ENCODE measurements at regions not wholly inside any gene's neighbourhood (a gene's known extent, or its start where the extent isn't known, plus 50 kb on each side); places are given as distances from the start of the nearest gene placed in this dataset.

DNA sequence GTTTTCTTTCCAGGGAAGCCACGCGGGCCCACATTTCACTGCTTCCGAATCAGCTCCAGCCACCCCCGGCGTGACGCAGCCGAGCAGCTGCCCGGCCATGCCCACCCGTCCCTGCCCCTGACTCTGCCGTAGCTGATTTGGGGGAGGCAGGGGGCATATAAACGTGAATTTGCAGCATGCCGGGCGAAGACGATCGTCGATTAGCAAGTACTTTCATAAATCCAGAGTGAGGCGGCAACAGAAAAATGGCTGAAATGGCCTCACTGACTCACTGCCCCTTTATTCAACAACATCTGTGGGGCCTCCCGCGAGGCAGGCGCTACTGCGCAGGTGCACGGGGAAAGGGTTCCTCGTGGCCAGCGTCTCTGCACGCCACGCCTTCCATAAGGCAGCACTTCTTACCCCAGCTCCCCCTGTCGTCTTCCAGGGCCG lies 118.0 kb downstream of the DLL1 start:
- TF ChIP-seq CTCF (IDR thresholded peaks at IDR 0.05; ENCODE audit: low read length, missing control alignments): no peak
- no peak for DNase-seq (ENCODE audit: low read depth)

GRCh38 chr6:170172392-170172791 lies 118.5 kb downstream of the DLL1 start:
- DNase-seq (ENCODE audit: low read depth): no peak

More for the DNA sequence above, 118.0 kb downstream of the DLL1 start:
- H3K4me3 ChIP-seq (replicated peaks; ENCODE audit: low read depth, low read length): no peak overlapping the region

GRCh38 chr6:170167657-170168159 lies 123.2 kb downstream of the DLL1 start:
- DNase-seq (ENCODE audit: low read depth): no peak
- H3K4me3 ChIP-seq (replicated peaks; ENCODE audit: low read depth, low read length): no peak overlapping the region
- no peak for TF ChIP-seq CTCF (IDR thresholded peaks at IDR 0.05; ENCODE audit: low read length, missing control alignments)

More at GRCh38 chr6:170172392-170172791, 118.5 kb downstream of the DLL1 start:
- no peak overlapping the region for H3K4me3 ChIP-seq (replicated peaks; ENCODE audit: low read depth, low read length)
- no peak for TF ChIP-seq CTCF (IDR thresholded peaks at IDR 0.05; ENCODE audit: low read length, missing control alignments)

DNA sequence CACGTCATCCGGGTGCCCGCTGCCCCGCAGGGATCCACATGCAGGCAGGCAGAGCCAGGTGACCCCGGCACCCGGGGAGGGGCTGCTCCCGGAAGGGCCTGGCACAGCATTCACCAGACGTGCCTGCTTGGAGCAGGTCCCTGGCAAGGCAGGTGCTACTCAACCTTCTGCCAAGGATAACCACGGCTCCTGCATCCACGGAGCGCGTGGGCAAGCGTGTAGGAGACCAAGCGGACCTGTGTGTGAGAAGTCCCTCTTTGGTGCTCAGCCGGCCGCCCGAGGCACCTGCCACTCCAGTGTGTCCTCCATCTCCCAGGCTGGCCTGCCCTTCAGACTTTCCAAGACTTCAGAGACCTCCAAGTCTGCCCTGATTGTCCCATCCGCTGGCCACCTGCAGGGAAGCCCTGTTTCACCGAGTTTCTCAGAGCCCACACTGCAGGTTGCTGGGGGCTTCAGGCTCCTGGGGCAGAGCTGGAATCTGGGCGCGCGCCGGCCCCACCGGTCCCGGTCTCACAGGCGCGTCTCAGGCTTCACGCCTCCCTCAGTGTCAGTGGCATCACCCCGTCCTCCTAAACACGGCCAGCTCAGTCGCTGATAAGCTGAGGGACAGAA lies 124.3 kb downstream of the DLL1 start:
- no peak overlapping the region for H3K4me3 ChIP-seq (replicated peaks; ENCODE audit: low read depth, low read length)
- no peak for TF ChIP-seq CTCF (IDR thresholded peaks at IDR 0.05; ENCODE audit: low read length, missing control alignments)
- DNase-seq (ENCODE audit: low read depth): no peak

DNA sequence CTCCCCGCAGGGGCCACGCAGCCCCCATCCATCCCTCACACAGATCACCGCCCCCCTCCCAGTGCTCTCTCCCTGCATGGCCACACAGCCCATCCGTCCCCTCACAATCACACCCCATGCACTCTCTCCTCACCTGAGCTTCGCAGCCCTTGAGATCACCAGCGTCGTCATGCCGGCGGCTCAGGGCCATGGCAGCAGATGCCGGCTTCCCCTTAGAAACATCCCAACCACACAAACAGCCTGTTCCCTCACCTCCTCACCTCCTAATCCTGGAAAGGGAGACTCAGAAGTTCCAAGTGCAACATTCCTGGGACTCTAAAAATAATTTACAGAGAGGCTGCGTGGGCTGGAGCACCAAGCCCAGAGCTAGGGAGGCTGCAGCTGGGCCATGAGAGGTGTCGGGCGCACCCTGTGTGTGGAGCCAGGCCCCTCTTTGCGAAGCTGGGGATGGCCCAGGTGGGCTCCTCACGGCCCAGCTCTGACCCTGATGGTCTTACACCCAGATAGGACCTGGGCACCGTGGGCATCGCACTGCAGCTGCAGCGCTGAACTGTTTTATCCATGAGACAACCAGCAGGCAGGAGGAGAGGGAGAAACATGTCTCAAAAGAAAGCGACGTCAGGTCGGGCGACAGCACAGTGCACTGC lies 125.3 kb downstream of the DLL1 start:
- DNase-seq (ENCODE audit: low read depth): no peak
- no peak overlapping the region for H3K4me3 ChIP-seq (replicated peaks; ENCODE audit: low read depth, low read length)
- TF ChIP-seq CTCF (IDR thresholded peaks at IDR 0.05; ENCODE audit: low read length, missing control alignments): no peak

DNA sequence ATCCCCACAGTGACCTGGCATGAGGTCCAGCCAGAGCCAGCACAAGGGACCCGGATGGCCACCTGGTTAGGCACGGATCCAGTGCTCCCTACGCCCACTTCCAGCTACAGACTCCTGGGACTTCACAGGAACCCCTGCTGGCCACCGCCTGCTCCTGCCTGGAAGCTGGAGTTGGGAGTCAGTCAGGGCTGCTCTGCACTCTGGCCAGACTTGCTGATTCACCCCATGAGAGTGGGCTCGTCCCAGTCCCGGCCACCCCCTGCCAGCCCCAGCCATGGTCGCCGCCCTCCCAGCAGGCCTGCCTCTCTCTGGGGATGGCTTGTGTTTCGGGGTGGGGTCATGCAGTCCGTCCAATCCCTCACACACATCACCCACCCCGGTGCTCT lies 125.8 kb downstream of the DLL1 start:
- H3K4me3 ChIP-seq (replicated peaks; ENCODE audit: low read depth, low read length): no peak overlapping the region
- DNase-seq (ENCODE audit: low read depth): no peak
- TF ChIP-seq CTCF (IDR thresholded peaks at IDR 0.05; ENCODE audit: low read length, missing control alignments): no peak

Data from fibroblast of pulmonary artery (primary cell).